Activated effector memory CD4-positive, alpha-beta T cell treated with anti-CD3 and anti-CD28 coated beads, Interleukin-2, amount 50 U/mL, for 16 hours (primary cell): ENCODE measurements at regions not wholly inside any gene's neighbourhood (a gene's known extent, or its start where the extent isn't known, plus 50 kb on each side); places are given as distances from the start of the nearest gene placed in this dataset.
"Not testable (repeated sequence)": the region's sequence is repeated elsewhere in the genome, so short reads cannot be mapped to it uniquely, and the experiment has no call there.

Source experiments
- DNase-seq: peaks from one replicate; pipeline ENCODE4 v3.0.0-alpha.2; 2020

GRCh38 chr9:99635032-99635431 lies 186.7 kb upstream of the NR4A3 start:
- no peak for DNase-seq

- no peak for DNase-seq
Measured at GRCh38 chr9:99637641-99638040, 184.0 kb upstream of the NR4A3 start.

- no peak for DNase-seq
Measured at GRCh38 chr9:99638971-99639370, 182.7 kb upstream of the NR4A3 start.

GRCh38 chr9:99647604-99648003 lies 174.1 kb upstream of the NR4A3 start:
- DNase-seq, result no peak

- DNase-seq, result no peak
Measured at GRCh38 chr9:99650187-99650874, 171.4 kb upstream of the NR4A3 start.

- DNase-seq, result no peak
Measured at GRCh38 chr9:99660191-99660636, 161.5 kb upstream of the NR4A3 start.

GRCh38 chr9:99663297-99663696 lies 158.4 kb upstream of the NR4A3 start:
- no peak for DNase-seq

GRCh38 chr9:99663856-99664255 lies 157.8 kb upstream of the NR4A3 start:
- no peak for DNase-seq

- DNase-seq, result no peak
Measured at GRCh38 chr9:99666571-99666970, 155.1 kb upstream of the NR4A3 start.

GRCh38 chr9:99670886-99671285 lies 150.8 kb upstream of the NR4A3 start:
- DNase-seq, result not testable (repeated sequence)

- DNase-seq, result no peak
Measured at GRCh38 chr9:99677281-99677680, 144.4 kb upstream of the NR4A3 start.

- DNase-seq, result no peak
Measured at GRCh38 chr9:99678566-99678965, 143.1 kb upstream of the NR4A3 start.

- DNase-seq, result no peak
Measured at GRCh38 chr9:99680191-99680590, 141.5 kb upstream of the NR4A3 start.

GRCh38 chr9:99681113-99681512 lies 140.6 kb upstream of the NR4A3 start:
- no peak for DNase-seq

GRCh38 chr9:99682378-99682777 lies 139.3 kb upstream of the NR4A3 start:
- no peak for DNase-seq

- DNase-seq, result no peak
Measured at GRCh38 chr9:99682870-99683269, 138.8 kb upstream of the NR4A3 start.

- no peak for DNase-seq
Measured at GRCh38 chr9:99690573-99690972, 131.1 kb upstream of the NR4A3 start.

- DNase-seq, result no peak
Measured at GRCh38 chr9:99693888-99694287, 127.8 kb upstream of the NR4A3 start.

- no peak for DNase-seq
Measured at GRCh38 chr9:99694393-99694792, 127.3 kb upstream of the NR4A3 start.

- DNase-seq, result no peak
Measured at GRCh38 chr9:99699396-99699795, 122.3 kb upstream of the NR4A3 start.

- no peak for DNase-seq
Measured at GRCh38 chr9:99712214-99712613, 109.5 kb upstream of the NR4A3 start.

GRCh38 chr9:99713838-99714306 lies 107.8 kb upstream of the NR4A3 start:
- no peak for DNase-seq

- DNase-seq, result no peak
Measured at GRCh38 chr9:99718631-99719030, 103.1 kb upstream of the NR4A3 start.

- DNase-seq, result no peak
Measured at GRCh38 chr9:99720455-99721050, 101.1 kb upstream of the NR4A3 start.

- no peak for DNase-seq
Measured at GRCh38 chr9:99721898-99722297, 99.8 kb upstream of the NR4A3 start.
